ENCODE measurements at regions not wholly inside any gene's neighbourhood (a gene's known extent, or its start where the extent isn't known, plus 50 kb on each side); places are given as distances from the start of the nearest gene placed in this dataset.

DNA sequence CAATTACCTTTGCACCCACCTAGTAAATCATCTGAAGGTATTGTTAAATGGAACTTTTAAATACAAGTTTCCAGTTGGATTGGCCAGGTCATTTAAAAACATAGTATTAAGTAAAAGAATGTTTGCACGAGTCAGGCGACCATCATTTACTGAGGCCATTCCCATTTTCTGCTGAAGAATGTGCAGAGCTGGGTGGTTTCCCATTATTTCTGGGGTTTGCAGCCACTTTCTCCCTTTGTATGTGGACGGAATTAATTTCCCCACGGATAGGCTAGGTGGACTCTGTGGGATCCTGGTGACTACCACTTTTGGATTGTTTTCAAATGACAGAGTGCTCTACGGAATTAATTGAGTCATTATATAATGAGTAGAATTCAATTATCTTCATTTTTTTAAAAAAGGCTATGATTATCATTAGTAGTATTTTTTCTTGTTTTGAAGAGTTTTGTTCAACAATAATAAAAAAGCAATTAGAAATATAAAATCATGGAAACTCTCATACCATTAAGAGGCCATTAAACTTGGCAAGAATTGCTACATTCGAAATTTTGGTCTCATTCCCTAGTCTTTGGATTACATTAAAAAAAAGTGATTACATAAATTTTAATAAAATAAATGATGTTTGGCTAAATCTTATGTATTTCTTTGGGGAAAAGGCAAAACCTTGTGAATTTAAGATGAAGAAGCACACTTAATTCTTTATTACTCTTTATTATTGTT is 120.4 kb upstream of the FZD8 start:
- Mint-ChIP-seq H3K36me3 (ENCODE audit: low read depth) (no peaks in the 10 kb centered on the region), H3K27ac (no peak overlapping the region), H3K9me3 (peaks cover 3% of the 10 kb centered on the region), H3K4me3 (no peak overlapping the region), H3K27me3 (peaks cover 5% of the 10 kb centered on the region), H3K4me1 (no peaks in the 10 kb centered on the region)
- no peak for DNase-seq
- TF ChIP-seq, protein P1, sequence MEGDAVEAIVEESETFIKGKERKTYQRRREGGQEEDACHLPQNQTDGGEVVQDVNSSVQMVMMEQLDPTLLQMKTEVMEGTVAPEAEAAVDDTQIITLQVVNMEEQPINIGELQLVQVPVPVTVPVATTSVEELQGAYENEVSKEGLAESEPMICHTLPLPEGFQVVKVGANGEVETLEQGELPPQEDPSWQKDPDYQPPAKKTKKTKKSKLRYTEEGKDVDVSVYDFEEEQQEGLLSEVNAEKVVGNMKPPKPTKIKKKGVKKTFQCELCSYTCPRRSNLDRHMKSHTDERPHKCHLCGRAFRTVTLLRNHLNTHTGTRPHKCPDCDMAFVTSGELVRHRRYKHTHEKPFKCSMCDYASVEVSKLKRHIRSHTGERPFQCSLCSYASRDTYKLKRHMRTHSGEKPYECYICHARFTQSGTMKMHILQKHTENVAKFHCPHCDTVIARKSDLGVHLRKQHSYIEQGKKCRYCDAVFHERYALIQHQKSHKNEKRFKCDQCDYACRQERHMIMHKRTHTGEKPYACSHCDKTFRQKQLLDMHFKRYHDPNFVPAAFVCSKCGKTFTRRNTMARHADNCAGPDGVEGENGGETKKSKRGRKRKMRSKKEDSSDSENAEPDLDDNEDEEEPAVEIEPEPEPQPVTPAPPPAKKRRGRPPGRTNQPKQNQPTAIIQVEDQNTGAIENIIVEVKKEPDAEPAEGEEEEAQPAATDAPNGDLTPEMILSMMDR (IDR thresholded peaks at IDR 0.05), result no peak
- ATAC-seq (ENCODE audit: low read depth), result no peak
- intact Hi-C loops (cut with micrococcal nuclease), result no loop called here
- ChIA-PET POLR2A (no interaction called here), CTCF (no interaction called here)

DNA sequence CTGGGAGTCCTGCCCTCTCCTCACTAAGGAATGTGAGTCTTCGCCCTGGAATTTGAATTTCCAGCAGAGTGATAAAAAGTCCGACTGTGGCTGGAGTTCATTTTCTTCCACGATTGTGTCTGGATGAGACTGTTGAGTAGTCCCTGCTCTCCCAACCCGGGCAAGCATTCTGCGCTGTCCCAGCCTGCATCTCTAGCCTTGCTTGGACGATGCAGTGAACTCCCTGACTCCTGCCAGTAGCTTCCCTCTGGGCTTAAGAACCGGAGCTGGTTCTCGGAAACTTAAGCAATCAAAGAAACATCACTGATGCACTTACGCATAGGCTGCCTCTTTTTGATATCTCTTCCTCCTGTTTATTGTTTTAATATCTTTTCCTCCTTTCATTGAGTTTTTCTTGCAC is 116.0 kb upstream of the FZD8 start:
- TF ChIP-seq, protein P1 (IDR thresholded peaks at IDR 0.05), result no peak
- peaks cover 3% of the 10 kb centered on the region for H3K9me3 Mint-ChIP-seq
- no peaks in the 10 kb centered on the region for H3K36me3 Mint-ChIP-seq (ENCODE audit: low read depth)
- POLR2A ChIA-PET, result interaction anchor here (0.6 kb wide), 1 partner anchor 209 kb away, joined by 4 read pairs; no protein-coding TSS in a partner anchor
- no peak for ATAC-seq (ENCODE audit: low read depth)
- no peaks in the 10 kb centered on the region for H3K27me3 Mint-ChIP-seq
- H3K27ac Mint-ChIP-seq, result no peak overlapping the region
- H3K4me1 Mint-ChIP-seq, result no peaks in the 10 kb centered on the region
- CTCF ChIA-PET, result no interaction called here
- intact Hi-C loops (cut with micrococcal nuclease), result no loop called here
- no peak overlapping the region for H3K4me3 Mint-ChIP-seq
- no peak for DNase-seq

DNA sequence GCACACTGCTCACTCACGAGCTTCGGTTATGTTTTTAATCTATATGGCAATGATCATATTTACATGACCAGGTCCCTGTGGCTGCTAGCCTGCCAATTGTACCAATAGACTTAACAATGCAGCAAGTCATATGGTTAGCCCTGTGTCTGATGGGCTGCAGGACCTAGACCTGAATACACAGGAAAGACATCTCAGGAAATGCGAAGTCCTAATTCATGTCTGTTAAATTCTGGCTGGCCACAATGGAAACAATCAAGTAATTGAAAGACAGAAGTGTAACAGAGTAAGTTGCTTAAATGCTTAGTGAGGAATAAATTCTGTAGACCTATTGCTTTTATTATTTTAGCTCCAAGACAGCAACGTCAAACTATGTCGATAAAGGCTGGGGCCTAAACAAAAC is 112.4 kb upstream of the FZD8 start:
- ChIA-PET CTCF (no interaction called here), POLR2A (no interaction called here)
- ATAC-seq (ENCODE audit: low read depth), result no peak
- DNase-seq, result no peak
- TF ChIP-seq, protein P1 (IDR thresholded peaks at IDR 0.05), result no peak
- Mint-ChIP-seq H3K27me3 (no peaks in the 10 kb centered on the region), H3K9me3 (peaks cover 3% of the 10 kb centered on the region), H3K4me1 (no peaks in the 10 kb centered on the region), H3K4me3 (no peak overlapping the region), H3K27ac (no peak overlapping the region), H3K36me3 (ENCODE audit: low read depth) (no peaks in the 10 kb centered on the region)
- intact Hi-C loops (cut with micrococcal nuclease), result no loop called here

DNA sequence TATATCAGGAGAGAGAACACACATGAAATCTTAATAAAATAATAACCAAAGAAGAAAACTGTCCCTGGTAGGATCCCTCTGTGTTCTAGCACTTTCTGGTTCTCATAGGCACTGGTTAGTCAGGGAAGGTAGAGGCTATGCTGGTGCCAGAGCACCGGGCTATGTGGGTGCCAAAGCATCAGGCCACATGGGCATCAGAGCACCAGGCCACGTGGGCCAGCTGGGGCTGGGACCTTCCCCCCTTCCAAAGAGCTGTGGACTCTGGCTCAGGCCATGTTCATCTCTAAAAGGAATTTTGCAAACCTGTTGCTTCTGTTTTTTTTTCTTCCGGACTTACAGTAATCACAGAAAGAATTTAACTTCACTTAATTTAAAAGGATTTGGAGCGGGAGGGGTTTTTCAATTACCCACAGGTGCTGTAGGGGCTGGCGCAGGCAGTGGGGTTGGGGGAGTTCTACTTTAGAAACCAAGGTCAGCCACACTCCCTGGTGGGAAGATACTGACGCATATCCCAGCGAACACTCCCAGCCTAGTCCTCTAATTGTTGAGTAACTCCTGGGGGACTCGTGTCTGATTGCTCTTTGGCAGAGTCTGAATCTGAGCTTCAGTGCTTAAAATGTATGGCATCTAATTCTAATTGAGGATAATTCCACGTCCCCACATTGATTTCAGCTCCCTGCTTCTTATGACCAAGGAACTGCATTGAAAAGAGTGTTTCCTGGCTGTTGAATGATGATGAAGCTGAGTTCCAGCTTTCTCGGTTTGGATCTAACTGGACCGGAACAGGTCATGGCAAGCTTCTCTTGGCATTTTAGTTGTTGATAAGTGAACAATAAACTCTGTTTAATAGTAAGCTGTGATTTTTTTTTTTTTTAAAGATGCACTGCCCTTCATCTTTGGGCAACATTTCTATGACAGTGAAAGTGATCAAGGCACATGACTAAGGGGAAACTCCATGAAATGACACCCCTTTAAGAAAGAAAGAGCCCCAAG is 110.7 kb upstream of the FZD8 start:
- Mint-ChIP-seq H3K36me3 (ENCODE audit: low read depth) (no peaks in the 10 kb centered on the region), H3K9me3 (no peaks in the 10 kb centered on the region), H3K4me3 (no peak overlapping the region), H3K27ac (no peak overlapping the region), H3K4me1 (no peaks in the 10 kb centered on the region), H3K27me3 (no peaks in the 10 kb centered on the region)
- POLR2A ChIA-PET, result no interaction called here
- DNase-seq (no peak), ATAC-seq (ENCODE audit: low read depth) (no peak)
- intact Hi-C loops (cut with micrococcal nuclease), result no loop called here
- CTCF ChIA-PET, result no interaction called here
- TF ChIP-seq, protein P1 (IDR thresholded peaks at IDR 0.05), result no peak

DNA sequence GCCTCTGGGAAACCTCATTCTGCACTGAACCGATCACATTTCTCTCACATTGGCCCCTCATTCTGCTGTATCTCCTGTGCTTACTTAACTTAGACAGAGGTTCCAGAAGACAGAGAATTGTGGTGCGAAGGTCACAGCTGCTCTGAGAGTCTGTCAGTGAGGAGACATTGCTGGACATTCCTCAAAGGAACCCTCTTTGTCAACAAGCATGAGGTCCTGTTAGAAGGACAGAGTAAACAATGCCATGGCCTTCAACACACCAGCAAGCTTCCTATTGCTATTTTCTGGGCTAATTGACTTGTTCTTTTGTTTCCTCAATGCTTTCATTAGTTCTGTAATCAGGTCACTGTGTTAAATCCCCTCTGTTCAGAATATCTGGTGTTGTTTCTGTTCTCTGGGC is 109.3 kb upstream of the FZD8 start:
- Mint-ChIP-seq H3K36me3 (ENCODE audit: low read depth) (no peaks in the 10 kb centered on the region), H3K4me1 (no peaks in the 10 kb centered on the region), H3K9me3 (no peaks in the 10 kb centered on the region), H3K4me3 (no peak overlapping the region), H3K27ac (no peak overlapping the region), H3K27me3 (no peaks in the 10 kb centered on the region)
- ChIA-PET POLR2A (no interaction called here), CTCF (no interaction called here)
- ATAC-seq (ENCODE audit: low read depth) (no peak), DNase-seq (no peak)
- intact Hi-C loops (cut with micrococcal nuclease), result no loop called here
- TF ChIP-seq, protein P1 (IDR thresholded peaks at IDR 0.05), result no peak
